GM19324 (cell line): ENCODE measurements at regions not wholly inside any gene's neighbourhood (a gene's known extent, or its start where the extent isn't known, plus 50 kb on each side); places are given as distances from the start of the nearest gene placed in this dataset.
"Not testable (repeated sequence)": the region's sequence is repeated elsewhere in the genome, so short reads cannot be mapped to it uniquely, and the experiment has no call there.

Source experiments
- ATAC-seq: cut with Tn5 transposase; IDR thresholded peaks from one replicate; pipeline ENCODE4 v1.9.1; 2021; ENCODE audit warnings: mild to moderate bottlenecking, moderate library complexity; ENCODE audit not compliant: unreplicated experiment, low FRiP score

DNA sequence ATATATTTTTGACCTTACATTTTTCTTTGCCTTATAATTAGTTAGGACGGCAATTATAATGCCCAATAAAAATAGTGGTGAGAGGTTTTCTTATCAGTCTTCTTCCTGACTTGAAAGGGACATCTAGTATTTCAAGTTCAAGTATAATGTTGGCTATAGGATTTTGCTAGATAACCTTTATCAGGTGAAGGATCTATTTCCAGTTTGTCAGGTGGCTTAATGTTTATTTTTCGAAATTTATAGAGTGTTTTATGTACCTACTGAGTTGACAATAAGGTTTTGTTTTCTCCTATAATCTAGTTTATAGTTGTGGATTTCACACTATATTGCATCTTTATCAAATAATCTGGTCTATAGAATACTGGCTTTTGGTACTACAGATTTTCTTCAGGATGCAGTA is 351.8 kb upstream of the FGF13 start:
- ATAC-seq, result no peak

DNA sequence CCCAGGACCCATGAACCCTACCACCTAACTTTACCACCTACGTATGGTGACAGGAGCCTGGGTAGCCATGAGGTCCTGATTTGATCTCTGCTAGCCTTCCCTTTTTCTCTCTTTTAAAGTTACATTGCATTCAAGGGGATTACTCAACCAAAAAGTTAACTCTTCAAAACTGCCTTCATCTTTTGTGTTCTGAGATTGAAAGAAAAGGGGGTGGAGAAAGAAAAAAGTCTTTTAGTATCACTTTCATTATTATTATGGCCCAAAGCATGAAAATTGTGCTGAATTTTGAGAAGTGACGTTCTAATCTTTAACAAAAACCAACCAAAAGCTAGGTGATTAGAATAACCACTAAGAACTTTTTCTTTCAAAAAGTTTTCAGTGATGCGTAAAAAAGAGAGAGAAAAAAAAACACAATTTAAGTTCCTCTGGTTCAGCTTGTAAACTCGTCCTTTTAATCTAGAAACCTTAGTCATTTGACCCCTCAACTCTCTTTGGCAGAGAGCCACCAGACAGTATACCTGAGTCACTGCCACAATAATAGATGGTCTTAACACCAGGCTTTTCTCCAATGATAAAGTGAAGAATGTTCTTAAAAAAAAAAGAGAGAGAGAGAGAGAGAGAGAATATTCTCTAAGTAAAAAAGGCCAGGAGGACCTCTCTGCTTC is 347.4 kb upstream of the FGF13 start:
- no peak for ATAC-seq

DNA sequence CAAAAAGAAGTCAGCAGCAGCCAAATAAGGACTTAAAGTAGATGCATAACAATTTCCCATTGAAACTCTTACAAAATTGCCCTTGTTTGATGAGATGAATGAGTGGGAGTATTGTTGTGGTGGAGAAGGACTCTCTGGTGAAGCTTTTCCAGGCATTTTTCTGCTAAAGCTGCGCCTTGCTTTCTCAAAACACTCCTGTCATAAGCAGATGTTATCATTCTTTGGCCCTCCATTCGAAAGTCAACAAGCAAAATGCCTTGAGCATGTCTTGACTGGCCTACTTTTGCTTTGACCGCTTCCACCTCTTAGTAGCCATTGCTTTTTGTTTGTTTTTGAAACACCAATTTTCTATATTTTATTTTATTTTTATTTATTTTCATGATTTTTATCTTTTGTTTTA is 340.9 kb upstream of the FGF13 start:
- ATAC-seq, result no peak

DNA sequence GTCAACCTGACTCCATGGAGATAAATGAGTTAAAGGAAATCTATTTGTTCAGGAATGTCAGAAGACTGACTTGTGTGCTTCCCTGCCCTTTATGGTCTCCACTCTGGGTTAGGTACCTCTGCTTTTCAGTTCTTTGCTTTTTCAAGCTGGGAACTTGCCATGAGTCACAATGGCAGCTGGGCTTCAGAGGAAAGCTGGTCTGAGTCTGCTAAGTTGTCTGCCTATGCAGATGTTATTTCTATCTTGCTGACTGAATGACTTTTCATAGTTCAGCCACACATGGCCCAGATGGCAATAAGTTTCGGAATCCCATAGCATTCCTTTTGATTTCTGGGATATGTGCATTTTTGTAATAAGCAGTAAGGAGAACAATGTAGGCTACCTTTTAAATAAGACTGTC is 337.9 kb upstream of the FGF13 start:
- ATAC-seq, result no peak

DNA sequence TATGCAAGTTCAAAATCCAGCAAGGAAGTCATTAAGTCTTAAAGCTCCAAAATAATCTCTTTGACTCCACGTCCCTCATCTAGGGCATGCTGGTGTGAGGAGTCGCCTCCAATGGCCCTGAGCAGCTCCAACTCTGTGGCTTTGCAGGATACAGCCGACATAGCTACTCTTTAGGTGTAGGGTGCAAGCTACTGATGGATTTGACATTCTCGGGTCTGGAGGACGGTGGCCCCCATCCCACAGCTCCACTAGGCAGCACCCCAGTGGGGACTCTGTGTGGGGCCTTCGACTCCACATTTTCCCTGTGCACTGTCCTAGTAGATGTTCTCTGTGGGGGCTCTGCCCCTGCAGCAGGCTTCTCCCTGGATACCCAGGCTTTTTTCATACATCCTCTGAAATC is 333.2 kb upstream of the FGF13 start:
- ATAC-seq, result no peak

DNA sequence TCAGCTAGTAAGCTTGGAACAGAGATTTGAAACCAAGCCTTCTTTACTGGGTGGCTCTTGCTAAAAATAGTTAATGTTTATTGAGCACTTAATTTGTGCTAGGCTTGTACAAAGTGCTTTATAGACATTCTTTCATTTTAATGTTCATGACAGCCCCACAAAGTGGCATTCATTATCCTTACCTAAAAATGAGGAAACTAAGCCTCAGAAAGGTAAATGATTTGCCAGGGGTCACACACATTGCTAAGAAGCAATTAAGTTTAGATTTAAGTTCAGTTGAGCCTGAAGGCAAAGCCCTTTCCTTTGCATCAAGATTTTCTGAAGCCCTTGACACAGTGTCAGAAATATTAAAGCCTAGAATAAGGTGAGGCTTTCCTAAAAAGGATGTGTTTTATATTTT is 327.5 kb upstream of the FGF13 start:
- ATAC-seq, result no peak

DNA sequence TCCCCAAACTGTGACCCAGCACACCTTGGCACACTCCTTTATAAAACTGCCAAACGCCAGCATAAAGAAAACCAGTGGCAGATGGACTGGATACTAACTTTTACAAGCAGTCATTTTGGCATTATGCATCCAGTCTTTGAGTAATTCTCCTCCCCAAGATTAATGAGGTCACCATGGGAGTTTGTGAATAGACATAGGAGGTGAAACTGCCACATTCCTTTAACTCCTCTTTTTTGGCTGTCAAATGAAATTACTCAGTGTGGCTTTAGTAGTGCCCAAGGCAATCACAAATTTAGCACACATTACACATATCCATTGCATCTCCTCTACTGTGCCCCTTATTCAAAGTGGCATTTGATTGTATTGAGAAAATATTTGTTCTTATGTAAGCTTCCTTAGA is 315.3 kb upstream of the FGF13 start:
- ATAC-seq, result no peak

DNA sequence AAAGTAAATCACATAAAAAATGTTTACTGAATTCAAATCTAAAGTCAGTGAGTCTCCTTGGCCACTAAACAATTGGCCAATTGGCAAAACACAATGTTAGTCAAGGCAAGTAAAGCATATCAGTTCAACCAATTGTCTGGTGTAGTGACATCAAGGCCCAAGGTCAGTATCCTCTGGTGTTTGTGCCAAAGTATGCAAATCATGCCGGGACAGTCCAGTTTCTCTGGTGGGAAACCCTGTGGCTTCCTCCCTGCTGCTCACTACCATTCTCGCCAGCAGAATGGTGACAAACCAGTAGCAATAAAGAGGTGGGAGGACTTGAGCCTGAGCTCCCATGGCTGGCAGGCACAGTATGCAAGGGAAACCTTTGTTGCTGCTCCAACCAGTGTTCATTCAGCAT is 314.9 kb upstream of the FGF13 start:
- ATAC-seq, result no peak

DNA sequence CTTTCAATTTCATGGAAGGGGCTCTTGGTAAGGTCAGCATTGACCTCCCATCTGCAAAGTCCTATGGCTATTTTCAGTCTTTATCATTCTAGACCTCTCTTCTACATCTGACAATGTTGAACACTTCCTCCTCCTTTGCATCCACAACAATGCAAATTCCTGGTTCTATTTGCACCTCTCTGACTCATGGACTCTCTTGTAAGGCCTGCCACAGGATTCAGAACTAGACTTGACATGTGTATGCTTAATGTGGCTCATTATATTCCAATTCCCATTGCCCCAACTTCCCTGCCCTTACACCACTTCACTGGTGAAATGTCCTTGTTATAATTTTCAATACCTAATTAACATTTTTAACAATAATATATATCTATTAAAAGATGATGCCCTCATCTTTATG is 314.3 kb upstream of the FGF13 start:
- ATAC-seq, result no peak

DNA sequence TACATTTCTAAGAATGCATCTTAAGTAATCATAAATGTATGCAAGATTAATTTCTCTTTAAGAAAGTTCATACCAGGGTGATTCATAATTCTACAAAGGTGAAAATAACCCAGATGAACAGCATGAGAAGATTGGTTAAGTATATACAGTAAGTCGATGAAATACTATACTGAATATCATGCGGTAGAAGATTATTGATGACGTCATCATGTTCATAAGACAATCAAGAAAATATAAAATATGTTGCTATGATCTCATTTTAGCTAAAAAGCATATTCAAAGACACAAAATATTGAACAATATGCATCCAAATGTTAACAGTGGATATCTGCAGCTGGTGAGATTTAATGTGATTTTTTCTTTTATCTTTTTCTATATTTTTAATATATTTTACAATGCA is 312.0 kb upstream of the FGF13 start:
- ATAC-seq, result no peak

DNA sequence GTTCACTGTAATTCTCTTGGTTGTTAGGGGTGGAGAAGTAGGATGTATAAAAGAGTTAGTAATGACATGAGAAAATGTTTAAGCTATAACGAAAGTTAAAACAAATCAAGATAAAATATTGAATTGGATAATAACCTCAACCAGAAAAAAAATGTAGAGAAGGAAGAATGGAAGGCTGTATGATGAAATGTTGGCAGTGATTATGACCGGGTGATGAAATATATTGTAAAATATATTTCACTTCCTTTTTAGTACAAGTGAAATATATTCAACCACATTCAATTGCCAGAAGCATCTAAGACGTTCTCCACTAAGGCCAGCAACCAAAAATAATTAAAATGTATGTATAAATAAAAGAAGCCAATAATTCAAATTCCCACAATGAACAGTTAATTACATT is 309.3 kb upstream of the FGF13 start:
- ATAC-seq, result no peak

DNA sequence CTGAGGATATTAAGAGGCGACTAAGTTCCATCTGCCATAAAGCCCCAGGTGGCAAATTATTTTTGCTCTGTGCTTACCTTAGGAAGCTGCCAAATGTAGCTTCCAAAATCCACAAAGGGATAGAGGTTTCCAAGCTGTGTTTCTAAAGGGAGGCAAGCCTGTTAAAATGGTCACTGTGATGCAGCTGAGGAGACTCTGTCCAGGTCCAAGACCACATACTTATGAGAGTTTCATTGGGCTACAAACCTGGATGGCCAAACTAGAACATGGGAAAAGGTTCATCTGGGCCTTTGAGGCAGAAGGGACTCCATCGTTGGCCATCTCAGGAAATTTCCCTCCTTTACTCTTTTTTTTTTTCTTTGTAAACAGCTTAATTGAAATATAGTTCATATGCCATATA is 306.9 kb upstream of the FGF13 start:
- no peak for ATAC-seq

DNA sequence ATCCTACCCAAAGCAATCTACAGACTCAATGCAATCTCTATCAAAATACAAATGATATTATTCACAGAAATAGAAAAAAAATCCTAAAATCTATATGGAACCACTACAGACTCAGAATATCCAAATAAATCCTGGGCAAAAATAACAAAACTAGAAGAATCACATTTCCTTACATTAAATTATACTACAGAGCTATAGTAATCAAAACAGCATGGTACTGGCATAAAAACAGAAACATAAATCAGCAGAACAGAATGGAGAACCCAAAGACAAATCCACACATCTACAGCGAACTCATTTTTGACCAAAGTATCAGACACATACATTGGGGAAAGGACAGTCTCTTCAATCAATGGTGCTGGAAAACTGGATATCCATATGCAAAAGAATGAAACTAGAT is 304.1 kb upstream of the FGF13 start:
- no peak for ATAC-seq

DNA sequence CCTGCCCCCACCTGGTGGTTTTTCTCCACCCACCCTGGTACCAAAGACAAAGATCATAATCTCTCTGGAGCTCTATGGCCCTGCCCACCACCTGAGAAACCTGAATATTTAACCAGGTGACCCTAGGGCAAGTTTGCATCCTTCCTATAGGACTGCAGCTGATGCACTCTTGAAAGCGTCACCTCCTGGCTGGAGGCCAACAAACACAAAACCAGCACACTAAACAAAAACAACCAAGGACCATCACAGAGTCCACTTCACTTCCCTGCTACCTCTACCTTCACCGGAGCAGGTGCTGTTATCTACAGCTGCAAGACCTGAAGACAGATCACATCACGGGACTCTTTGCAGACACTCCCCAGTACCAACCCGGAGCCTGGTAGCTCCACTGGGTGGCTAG is 296.7 kb upstream of the FGF13 start:
- no peak for ATAC-seq

DNA sequence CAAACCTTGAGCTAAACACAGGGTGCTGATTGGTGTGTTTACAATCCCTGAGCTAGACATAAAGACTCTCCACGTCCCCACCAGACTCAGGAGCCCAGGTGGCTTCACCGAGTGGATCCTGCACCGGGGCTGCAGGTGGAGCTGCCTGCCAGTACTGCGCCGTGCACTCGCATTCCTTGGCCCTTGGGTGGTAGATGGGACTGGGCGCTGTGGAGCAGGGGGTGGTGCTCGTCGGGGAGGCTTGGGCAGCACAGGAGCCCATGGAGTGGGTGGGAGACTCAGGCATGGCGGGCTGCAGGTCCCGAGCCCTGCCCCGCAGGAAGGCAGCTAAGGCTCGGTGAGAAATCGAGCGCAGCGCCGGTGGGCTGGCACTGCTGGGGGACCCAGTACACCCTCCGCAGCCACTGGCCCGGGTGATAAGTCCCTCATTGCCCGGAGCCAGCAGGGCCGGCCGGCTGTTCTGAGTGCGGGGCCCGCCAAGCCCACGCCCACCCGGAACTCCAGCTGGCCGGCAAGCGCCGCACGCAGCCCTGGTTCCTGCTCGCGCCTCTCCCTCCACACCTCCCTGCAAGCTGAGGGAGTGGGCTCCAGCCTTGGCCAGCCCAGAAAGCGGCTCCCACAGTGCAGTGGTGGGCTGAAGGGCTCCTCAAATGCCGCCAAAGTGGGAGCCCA is 292.5 kb upstream of the FGF13 start:
- ATAC-seq, result not testable (repeated sequence)

DNA sequence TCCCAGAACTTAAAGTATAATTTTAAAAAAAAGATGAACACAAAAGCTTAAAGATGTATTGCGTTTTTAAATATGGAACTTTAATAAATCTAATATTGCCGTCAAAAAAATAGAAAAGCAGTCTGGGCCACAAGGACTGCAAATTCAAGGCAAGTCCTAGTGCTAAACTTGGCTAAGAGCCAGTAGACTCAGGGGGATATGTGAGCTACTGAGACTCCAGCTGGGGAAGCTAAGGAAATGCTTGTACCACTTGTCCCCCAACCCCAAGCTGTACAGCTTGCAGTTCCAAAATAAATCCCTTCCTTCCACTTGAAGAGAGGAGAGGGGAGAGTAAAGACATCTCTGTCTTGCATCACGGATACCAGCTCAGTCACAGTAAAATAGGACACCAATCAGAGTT is 290.8 kb upstream of the FGF13 start:
- no peak for ATAC-seq

DNA sequence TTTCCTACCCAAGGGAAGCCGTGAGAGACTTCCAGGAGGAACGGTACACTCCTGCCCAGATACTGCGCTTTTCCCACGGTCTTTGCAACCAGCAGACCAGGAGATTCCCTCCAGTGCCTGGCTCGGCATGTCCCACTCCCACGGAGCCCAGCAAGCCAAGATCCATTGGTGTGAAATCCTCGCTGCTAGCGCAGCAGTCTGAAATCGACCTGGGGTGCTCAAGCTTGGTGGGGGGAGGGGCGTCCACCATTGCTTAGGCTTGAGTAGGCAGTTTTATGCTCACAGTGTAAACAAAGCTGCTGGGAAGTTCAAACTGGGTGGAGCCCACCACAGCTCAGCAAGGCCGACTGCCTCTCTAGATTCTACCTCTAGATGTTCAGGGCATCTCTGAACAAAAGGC is 284.8 kb upstream of the FGF13 start:
- no peak for ATAC-seq

DNA sequence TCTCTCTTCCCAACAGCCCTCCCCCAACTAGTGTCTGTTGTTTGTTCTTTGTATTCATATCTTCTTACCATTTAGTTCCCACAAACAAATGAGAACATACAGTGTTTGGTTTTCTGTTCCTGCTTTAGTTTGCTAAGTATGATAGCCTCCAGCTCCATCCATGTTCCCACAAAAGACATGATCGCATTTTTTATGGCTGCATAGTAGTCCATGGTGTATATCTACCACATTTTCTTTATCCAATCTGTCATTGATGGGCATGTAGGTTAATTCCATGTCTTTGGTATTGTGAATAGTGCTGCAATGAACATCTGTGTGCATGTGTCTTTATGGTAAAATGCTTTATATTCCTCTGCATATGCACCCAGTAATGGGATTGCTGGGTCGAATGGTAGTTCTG is 283.9 kb upstream of the FGF13 start:
- ATAC-seq, result no peak

DNA sequence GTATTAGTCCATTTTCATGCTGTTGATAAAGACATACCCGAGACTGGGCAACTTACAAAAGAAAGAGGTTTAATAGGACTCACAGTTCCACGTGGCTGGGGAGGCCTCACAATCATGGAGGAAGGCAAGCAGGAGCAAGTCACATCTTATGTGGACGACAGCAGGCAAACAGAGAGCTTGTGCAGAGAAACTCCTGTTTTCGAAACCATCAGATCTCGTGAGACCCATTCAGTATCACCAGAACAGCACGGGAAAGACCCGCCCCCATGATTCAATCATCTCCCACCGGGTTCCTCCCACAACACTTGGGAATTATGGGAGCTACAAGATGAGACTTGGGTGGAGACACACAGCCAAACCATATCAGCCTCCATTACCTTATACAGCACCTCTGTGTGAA is 278.9 kb upstream of the FGF13 start:
- not testable (repeated sequence) for ATAC-seq

DNA sequence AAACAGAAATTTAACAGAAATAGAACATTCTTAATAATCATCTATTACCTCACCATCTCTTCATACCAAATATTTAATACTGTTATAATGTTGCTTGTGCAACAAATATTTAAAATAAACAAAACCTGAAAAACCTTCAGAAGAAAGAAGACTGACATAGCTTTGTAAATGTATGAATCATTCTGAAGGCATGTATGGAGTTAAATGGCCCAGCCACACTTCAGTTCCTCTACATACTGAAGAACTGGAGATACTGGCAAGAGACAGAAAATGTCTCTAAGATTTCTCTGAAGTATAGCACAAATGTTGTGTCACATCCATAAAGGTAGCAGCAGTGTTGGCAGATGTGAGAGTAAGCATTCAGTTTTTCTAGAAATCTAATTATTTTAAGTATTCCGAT is 275.3 kb upstream of the FGF13 start:
- ATAC-seq, result no peak

DNA sequence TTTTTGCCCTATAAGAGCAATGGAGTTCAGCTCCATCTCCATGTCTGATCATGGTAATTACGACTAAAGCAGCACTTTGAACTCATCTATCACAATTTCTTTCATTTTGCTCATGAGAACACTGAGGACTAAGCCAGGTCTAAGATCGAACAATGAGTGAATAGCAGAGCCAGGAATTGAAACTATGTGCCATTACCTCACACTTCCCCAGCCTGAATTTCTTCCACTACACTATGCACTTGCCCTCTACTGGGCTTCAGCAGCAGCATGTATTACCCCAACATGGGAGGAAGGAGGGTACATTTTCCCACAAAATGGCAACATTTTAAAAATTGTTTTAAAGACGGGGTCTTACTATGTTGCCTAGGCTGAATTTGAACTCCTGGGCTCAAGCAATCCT is 274.7 kb upstream of the FGF13 start:
- no peak for ATAC-seq

DNA sequence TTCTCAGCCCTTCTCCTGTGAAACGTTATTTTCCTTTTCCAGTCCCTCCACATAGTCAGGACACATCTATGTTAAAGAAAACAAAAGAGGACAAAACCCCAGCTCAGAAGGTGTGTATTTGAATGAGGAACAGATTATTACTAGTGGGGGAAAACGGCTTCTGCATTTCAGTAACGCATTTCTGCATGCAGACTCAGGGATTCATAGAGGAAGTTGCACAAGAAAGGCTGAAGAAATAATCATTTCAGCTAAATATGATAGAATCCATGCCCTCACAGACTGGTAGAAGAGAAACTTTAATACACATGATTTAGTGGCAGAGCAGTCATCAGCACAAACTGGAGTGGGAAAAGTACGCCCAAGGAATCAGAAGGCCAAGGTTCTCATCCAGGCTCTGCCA is 270.8 kb upstream of the FGF13 start:
- ATAC-seq, result no peak

DNA sequence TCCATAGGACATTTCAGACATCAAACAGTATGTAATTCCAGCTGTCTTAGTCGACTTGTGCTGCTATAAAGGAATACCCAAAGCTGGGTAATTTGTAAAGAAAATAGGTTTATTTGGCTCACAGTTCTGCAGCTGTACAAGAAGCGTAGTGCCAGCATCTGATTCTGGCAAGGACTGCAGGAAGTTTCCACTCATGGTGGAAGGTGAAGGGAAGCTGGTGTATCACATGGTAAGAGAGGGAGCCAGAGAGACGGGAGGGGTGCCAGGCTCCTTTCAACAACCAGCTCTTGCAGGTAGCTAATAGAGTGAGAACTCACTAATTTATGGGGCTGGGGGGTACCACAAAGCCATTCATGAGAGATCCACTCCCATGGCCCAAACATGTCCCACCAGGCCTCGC is 253.0 kb upstream of the FGF13 start:
- ATAC-seq, result no peak
